ENCODE measurements at regions not wholly inside any gene's neighbourhood (a gene's known extent, or its start where the extent isn't known, plus 50 kb on each side); places are given as distances from the start of the nearest gene placed in this dataset.
"Not testable (repeated sequence)": the region's sequence is repeated elsewhere in the genome, so short reads cannot be mapped to it uniquely, and the experiment has no call there.

DNA sequence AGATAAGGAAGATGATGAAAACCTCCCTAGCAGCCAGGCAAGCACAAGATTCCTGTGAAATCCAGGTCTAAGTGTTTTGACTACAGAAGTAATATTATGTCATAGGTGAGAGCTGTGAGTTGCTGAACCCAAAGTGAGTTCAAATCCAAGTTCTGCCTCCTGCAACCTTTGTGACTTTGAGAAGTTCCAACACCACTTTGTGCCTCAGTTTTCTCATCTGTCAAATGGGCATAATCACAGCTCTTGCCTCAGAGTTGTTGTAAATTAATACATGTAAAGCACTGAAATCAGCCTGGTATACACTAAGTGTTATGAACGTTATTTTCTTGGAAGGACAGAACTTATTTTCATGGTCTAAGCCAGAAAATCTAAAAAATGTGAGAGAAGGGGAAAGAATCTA is 210.3 kb upstream of the FRG2C start:
- not testable (repeated sequence) for DNase-seq

GRCh38 chr3:75474530-75474929 is 189.6 kb upstream of the FRG2C start:
- DNase-seq: not testable (repeated sequence)

DNA sequence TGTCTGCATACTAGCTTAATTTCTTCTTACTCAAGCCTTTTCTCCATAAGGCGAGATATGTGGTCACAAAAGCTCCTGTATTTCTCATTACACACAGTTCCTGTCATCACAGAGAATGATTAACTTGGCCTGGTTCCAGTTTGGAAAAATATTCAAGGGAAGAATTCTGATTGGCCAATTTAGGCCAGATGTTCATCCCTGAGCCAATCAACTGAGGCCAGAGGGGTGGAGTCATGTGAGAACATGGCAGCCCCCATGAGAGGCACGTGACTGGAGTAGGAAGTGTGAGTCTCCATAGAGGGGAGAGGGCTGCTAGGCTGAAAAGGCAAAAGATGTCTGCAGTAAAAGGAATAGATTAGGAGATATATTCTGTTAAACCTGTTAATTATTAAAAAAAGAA is 167.5 kb upstream of the FRG2C start:
- not testable (repeated sequence) for DNase-seq

DNA sequence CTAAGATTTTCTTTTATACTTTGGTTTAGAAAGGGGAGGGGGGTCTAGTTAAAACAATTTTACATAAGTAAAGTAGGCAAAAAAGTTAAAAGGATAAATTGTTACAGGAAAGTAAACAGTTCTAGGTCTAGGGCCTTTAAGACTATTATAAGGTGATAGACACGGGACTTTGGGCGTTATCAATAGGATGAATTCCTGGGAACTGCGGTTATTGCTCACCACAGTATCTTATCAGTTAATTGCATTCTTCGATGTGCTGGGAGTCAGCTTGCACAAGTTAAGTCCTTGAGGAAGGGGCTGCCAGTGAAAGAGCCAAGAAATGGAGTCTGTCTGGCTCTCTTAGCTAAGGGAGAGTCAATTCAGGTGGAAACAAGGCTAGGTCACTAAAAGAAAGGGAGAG is 163.8 kb upstream of the FRG2C start:
- DNase-seq: not testable (repeated sequence)

DNA sequence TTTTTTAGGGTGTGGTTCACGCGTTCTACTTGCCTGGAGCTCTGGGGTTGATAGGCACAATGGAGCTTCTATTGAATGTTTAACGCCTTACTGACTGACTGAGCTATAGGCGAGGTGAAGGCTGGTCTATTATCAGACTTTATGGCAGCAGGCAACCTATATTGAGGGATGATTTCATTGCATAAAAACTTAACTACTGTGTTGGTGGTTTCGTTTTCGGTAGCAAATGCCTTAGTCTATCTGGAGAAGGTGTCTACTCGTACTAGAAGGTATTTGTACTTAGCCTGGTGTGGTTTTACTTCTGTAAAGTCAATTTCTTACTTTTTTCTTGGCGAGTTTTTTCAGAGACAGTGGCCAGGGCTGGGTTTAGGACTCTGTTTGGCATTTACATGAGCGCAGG is 162.0 kb upstream of the FRG2C start:
- not testable (repeated sequence) for DNase-seq

- not testable (repeated sequence) for DNase-seq
These were observed 161.1 kb upstream of the FRG2C start for GRCh38 chr3:75502769-75503756.

- no peak for DNase-seq
These were observed 157.5 kb upstream of the FRG2C start for GRCh38 chr3:75506603-75507002.

GRCh38 chr3:75507956-75508355 is 156.2 kb upstream of the FRG2C start:
- not testable (repeated sequence) for DNase-seq

DNA sequence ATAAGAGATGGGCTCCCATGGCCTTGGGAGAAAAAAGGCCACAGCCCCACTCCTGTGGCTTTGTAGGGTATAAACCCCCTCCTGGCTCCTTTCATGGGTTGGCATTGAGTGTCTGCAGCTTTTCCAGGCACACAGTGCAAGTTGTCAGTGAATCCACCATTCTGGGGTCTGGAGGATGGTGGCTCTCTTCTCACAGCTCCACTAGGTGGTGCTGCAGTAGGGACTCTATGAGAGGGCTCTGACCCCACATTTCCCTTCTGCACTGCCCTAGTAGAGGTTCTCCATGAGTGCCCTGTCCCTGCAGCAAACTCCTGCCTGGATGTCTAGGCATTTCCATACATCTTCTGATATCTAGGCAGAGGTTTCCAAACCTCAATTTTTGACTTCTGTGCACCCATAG is 136.5 kb upstream of the FRG2C start:
- DNase-seq: not testable (repeated sequence)

GRCh38 chr3:75552095-75552494 is 112.0 kb upstream of the FRG2C start:
- not testable (repeated sequence) for DNase-seq

- not testable (repeated sequence) for DNase-seq
These were observed 99.7 kb upstream of the FRG2C start for GRCh38 chr3:75564427-75564826.

DNA sequence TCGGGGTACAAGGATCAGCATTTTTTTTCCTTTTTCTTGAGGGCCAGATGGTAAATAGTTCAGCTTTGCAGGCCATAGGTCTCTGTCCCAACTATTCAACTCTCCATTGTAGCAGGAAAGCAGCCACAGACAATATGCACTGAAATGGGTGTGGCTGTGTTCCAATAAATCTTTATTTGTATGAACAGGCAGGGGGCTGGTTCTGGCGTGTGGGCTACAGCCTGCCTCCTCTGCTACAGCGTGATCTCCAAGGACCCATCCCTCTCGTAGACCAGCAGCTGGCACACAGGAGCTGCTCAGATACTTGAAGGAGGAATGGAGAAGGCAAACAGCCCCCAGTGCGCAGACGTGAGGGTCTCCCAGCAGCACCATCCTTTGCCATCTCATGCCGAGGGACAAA is 91.8 kb upstream of the FRG2C start:
- not testable (repeated sequence) for DNase-seq

DNA sequence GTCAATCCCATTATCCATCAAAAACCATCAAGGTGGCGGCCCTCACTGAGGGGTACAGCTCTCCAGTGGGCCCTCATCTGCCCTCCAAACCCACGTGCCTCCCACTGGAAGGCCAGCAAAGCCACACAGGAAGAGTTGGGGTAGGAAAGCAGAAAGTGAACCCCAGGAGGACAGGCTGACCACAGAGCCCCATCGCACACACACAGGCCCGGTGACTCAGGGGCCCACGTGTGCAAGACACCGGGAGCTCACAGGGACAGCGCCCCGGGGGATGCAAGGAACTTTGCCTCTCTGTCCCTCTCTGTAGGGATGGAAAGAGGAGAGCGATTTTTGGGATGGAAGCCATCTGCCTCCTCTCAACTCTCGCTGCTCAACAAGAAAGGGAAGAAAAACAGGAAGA is 85.0 kb upstream of the FRG2C start:
- not testable (repeated sequence) for DNase-seq

DNA sequence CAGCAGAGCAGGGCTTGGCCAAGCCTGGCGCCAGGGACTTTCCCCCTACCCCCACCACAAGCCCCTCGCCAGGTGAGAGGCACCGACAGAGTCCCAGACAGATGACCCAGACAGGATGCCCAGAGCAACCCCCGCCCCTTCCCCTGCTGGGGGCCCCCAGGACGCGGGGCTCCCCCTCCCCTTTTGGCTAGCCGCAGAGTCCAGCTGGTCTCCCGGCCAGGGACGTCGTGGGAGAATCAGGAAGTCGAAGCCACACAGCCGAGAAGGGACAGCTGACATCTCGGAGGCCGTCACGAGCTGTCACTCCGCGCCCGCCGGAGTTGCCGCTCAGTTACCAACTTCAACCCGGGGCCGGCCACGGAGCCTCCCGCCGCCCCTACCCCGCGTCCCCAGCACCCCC is 84.6 kb upstream of the FRG2C start:
- not testable (repeated sequence) for DNase-seq

GRCh38 chr3:75579981-75580782 is 83.9 kb upstream of the FRG2C start:
- DNase-seq: peak; percentile 5 to 40

GRCh38 chr3:75582536-75582935 is 81.6 kb upstream of the FRG2C start:
- not testable (repeated sequence) for DNase-seq

- DNase-seq: not testable (repeated sequence)
These were observed 81.0 kb upstream of the FRG2C start for GRCh38 chr3:75583116-75583515.

DNA sequence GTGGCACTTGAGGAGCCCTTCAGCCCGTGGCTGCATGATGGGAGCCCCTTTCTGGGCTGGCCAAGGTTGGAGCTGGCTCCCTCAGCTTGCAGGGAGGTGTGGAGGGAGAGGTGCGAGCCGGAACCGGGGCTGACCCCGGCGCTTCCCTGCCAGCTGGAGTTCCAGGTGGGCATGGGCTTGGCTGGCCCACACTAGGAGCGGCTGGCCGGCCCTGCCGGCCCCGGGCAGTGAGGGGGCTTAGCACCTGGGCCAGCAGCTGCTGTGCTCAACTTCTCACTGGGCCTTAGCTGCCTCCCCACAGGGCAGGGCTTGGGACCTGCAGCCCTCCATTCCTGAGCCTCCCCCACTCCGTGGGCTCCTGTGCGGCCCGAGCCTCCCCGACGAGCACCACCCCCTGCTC is 76.4 kb upstream of the FRG2C start:
- not testable (repeated sequence) for DNase-seq

DNA sequence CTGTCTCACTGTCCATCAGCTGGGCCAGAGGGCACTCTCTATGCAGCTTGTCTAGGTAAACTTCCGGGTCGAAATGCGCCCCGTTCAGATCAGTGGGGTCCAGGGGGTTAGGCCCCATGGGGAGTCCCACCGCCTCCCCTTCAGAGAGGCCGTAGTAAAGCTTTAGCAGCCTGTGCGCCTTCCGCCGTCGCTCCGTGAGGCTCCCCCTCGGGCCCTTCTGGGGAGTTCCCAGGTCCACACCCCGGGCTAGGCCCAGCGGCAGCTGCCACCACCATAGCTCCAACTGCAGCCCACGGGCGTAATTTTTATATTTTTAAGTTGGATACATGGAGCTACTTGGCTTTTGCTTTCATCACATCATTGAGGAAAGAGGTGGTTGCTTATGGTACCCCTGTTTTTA is 73.7 kb upstream of the FRG2C start:
- not testable (repeated sequence) for DNase-seq

GRCh38 chr3:75604286-75604934 is 59.7 kb upstream of the FRG2C start:
- DNase-seq: not testable (repeated sequence)

GRCh38 chr3:75607996-75608395 is 56.1 kb upstream of the FRG2C start:
- not testable (repeated sequence) for DNase-seq

DNA sequence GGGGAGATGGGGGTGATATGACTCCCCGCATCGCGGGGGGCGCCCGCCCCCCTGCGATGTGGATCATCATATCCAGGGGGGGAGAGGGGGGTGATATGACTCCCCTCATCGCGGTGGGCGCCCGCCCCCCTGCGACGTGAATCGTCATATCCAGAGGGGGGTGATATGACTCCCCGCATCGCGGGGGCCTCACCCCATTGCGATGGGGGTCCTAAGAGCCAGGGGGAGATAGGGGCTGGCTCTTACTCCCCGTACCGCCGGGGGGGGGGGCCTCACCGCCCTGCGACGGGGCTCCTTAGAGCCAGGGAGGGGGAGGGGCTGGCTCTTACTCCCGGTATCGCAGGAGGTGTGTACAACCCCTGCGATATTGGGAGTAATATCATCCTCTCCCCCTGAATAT is 54.5 kb upstream of the FRG2C start:
- not testable (repeated sequence) for DNase-seq

DNA sequence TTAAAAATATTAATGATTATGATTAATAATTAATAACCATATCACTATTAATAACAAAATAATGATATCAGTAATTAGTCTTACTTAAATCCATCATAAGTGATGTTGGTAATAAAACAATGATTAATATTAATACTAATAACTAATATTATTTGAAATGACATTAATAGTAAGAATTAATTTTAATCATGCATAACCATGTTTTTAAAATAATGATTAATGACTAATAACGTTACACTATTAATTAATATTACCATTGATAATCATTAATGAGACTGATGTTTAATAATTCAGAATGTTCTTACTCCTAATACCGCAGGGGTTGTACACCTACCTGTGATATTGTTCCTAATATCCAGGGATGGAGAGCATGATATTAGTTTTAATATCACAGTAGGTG is 53.4 kb upstream of the FRG2C start:
- DNase-seq: no peak
